ENCODE measurements at regions not wholly inside any gene's neighbourhood (a gene's known extent, or its start where the extent isn't known, plus 50 kb on each side); places are given as distances from the start of the nearest gene placed in this dataset.

GRCh38 chr20:39800111-39800510 lies 838.0 kb downstream of the DHX35 start:
- no peak for TF ChIP-seq OVOL2 (CRISPR knock-in tag; IDR thresholded peaks at IDR 0.05; ENCODE audit: borderline replicate concordance)
- TF ChIP-seq, protein P1, sequence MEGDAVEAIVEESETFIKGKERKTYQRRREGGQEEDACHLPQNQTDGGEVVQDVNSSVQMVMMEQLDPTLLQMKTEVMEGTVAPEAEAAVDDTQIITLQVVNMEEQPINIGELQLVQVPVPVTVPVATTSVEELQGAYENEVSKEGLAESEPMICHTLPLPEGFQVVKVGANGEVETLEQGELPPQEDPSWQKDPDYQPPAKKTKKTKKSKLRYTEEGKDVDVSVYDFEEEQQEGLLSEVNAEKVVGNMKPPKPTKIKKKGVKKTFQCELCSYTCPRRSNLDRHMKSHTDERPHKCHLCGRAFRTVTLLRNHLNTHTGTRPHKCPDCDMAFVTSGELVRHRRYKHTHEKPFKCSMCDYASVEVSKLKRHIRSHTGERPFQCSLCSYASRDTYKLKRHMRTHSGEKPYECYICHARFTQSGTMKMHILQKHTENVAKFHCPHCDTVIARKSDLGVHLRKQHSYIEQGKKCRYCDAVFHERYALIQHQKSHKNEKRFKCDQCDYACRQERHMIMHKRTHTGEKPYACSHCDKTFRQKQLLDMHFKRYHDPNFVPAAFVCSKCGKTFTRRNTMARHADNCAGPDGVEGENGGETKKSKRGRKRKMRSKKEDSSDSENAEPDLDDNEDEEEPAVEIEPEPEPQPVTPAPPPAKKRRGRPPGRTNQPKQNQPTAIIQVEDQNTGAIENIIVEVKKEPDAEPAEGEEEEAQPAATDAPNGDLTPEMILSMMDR (IDR thresholded peaks at IDR 0.05): no peak
- TF ChIP-seq, protein P2, sequence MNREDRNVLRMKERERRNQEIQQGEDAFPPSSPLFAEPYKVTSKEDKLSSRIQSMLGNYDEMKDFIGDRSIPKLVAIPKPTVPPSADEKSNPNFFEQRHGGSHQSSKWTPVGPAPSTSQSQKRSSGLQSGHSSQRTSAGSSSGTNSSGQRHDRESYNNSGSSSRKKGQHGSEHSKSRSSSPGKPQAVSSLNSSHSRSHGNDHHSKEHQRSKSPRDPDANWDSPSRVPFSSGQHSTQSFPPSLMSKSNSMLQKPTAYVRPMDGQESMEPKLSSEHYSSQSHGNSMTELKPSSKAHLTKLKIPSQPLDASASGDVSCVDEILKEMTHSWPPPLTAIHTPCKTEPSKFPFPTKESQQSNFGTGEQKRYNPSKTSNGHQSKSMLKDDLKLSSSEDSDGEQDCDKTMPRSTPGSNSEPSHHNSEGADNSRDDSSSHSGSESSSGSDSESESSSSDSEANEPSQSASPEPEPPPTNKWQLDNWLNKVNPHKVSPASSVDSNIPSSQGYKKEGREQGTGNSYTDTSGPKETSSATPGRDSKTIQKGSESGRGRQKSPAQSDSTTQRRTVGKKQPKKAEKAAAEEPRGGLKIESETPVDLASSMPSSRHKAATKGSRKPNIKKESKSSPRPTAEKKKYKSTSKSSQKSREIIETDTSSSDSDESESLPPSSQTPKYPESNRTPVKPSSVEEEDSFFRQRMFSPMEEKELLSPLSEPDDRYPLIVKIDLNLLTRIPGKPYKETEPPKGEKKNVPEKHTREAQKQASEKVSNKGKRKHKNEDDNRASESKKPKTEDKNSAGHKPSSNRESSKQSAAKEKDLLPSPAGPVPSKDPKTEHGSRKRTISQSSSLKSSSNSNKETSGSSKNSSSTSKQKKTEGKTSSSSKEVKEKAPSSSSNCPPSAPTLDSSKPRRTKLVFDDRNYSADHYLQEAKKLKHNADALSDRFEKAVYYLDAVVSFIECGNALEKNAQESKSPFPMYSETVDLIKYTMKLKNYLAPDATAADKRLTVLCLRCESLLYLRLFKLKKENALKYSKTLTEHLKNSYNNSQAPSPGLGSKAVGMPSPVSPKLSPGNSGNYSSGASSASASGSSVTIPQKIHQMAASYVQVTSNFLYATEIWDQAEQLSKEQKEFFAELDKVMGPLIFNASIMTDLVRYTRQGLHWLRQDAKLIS (CRISPR knock-in tag; IDR thresholded peaks at IDR 0.05; ENCODE audit: borderline replicate concordance): no peak
- TF ChIP-seq ZBTB21 (CRISPR knock-in tag; IDR thresholded peaks at IDR 0.05; ENCODE audit: borderline replicate concordance): no peak
- TF ChIP-seq SMAD3 (CRISPR knock-in tag; IDR thresholded peaks at IDR 0.05; ENCODE audit: borderline replicate concordance): no peak
- TF ChIP-seq MLX (CRISPR knock-in tag; IDR thresholded peaks at IDR 0.05): no peak
- TF ChIP-seq GABPB1 (CRISPR knock-in tag; IDR thresholded peaks at IDR 0.05): no peak
- no peak for TF ChIP-seq EMX1 (CRISPR knock-in tag; IDR thresholded peaks at IDR 0.05)
- TF ChIP-seq, protein P3, sequence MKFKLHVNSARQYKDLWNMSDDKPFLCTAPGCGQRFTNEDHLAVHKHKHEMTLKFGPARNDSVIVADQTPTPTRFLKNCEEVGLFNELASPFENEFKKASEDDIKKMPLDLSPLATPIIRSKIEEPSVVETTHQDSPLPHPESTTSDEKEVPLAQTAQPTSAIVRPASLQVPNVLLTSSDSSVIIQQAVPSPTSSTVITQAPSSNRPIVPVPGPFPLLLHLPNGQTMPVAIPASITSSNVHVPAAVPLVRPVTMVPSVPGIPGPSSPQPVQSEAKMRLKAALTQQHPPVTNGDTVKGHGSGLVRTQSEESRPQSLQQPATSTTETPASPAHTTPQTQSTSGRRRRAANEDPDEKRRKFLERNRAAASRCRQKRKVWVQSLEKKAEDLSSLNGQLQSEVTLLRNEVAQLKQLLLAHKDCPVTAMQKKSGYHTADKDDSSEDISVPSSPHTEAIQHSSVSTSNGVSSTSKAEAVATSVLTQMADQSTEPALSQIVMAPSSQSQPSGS (CRISPR knock-in tag; IDR thresholded peaks at IDR 0.05; ENCODE audit: borderline replicate concordance, low read depth): no peak
- no peak for TF ChIP-seq SP1 (CRISPR knock-in tag; conservative IDR thresholded peaks at IDR 0.05)
- TF ChIP-seq ATF3 (CRISPR knock-in tag; conservative IDR thresholded peaks at IDR 0.05): no peak
- no peak for TF ChIP-seq CREB1 (CRISPR knock-in tag; IDR thresholded peaks at IDR 0.05)
- TF ChIP-seq MAX (CRISPR knock-in tag; IDR thresholded peaks at IDR 0.05): no peak
- no peak for TF ChIP-seq NR1H2 (CRISPR knock-in tag; IDR thresholded peaks at IDR 0.05)

All from WTC11 (cell line).